Loucy (cell line): ENCODE measurements at regions not wholly inside any gene's neighbourhood (a gene's known extent, or its start where the extent isn't known, plus 50 kb on each side); places are given as distances from the start of the nearest gene placed in this dataset.

Source experiments
- H2AFZ ChIP-seq: fragments of 200-600 bp; sonication (generic); 2 replicates; pipeline ENCODE4 v1.6.0; 2016; ENCODE audit warnings: antibody characterized with exemption, mild to moderate bottlenecking, low read length, moderate library complexity
- H3F3A ChIP-seq: fragments of 200-600 bp; 2 replicates; pipeline ENCODE4 v1.6.0; 2016; ENCODE audit warnings: antibody characterized with exemption, low read depth, mild to moderate bottlenecking
- H3K27me3 ChIP-seq: fragments of 200-600 bp; sonication (generic); 2 replicates; pipeline ENCODE4 v1.6.1; 2014; ENCODE audit warnings: low read length, mild to moderate bottlenecking; ENCODE audit not compliant: insufficient read depth, poor library complexity, severe bottlenecking
- H3K36me3 ChIP-seq: fragments of 200-600 bp; sonication (generic); 2 replicates; pipeline ENCODE4 v1.6.1; 2016; ENCODE audit warnings: low read length; ENCODE audit not compliant: insufficient read depth
- H3K4me1 ChIP-seq: fragments of 200-600 bp; sonication (generic); 2 replicates; pipeline ENCODE4 v1.5.1; 2014; ENCODE audit warnings: low read length, mild to moderate bottlenecking; ENCODE audit not compliant: insufficient read depth, poor library complexity, severe bottlenecking
- H3K4me2 ChIP-seq: fragments of 200-600 bp; sonication (generic); 2 replicates; pipeline ENCODE4 v1.6.0; 2014; ENCODE audit warnings: antibody characterized with exemption, low read length, low read depth, mild to moderate bottlenecking; ENCODE audit not compliant: poor library complexity, severe bottlenecking
- H3K4me3 ChIP-seq: fragments of 200-600 bp; sonication (generic); 2 replicates; pipeline ENCODE4 v1.5.1; 2014; ENCODE audit warnings: low read length, mild to moderate bottlenecking, mixed read lengths; ENCODE audit not compliant: poor library complexity, severe bottlenecking
- H3K79me2 ChIP-seq: fragments of 200-600 bp; sonication (generic); 2 replicates; pipeline ENCODE4 v1.6.1; 2014; ENCODE audit warnings: low read length; ENCODE audit not compliant: insufficient read depth
- H3K9ac ChIP-seq: fragments of 200-600 bp; sonication (generic); 2 replicates; pipeline ENCODE4 v1.6.0; 2014; ENCODE audit warnings: mild to moderate bottlenecking, low read depth, low read length, moderate library complexity; ENCODE audit not compliant: poor library complexity, severe bottlenecking
- H3K9me2 ChIP-seq: fragments of 200-600 bp; sonication (generic); replicated peaks from 2 replicates; pipeline ENCODE4 v1.6.1; 2016; ENCODE audit warnings: low read depth, low read length, mixed read lengths
- H3K9me3 ChIP-seq: fragments of 200-600 bp; sonication (generic); 2 replicates; pipeline ENCODE4 v1.6.1; 2014; ENCODE audit warnings: mild to moderate bottlenecking, antibody characterized with exemption, low read length, low read depth; ENCODE audit not compliant: insufficient read depth
- H4K20me1 ChIP-seq: fragments of 200-600 bp; sonication (generic); 2 replicates; pipeline ENCODE4 v1.6.0; 2014; ENCODE audit warnings: antibody characterized with exemption, low read length, mild to moderate bottlenecking; ENCODE audit not compliant: insufficient read depth, poor library complexity, severe bottlenecking
- EZH2phosphoT487 ChIP-seq: fragments of 200-600 bp; IDR thresholded peaks from 2 replicates; pipeline ENCODE4 v1.6.1; 2018; ENCODE audit warnings: antibody characterized with exemption, mild to moderate bottlenecking, moderate library complexity, borderline replicate concordance
- TF ChIP-seq, protein P1 (sequence below): fragments of 200-600 bp; sonication (generic); conservative IDR thresholded peaks from 2 replicates; pipeline ENCODE4 v1.5.1; 2014; ENCODE audit warnings: mild to moderate bottlenecking, antibody characterized with exemption, low read length

GRCh38 chr14:53517270-53517960, 364.3 kb upstream of the DDHD1 start:
- no peaks in the 10 kb centered on the region for H3K27me3 ChIP-seq
- H3K9me3 ChIP-seq = no peaks in the 10 kb centered on the region
- H3K36me3 ChIP-seq = no peaks in the 10 kb centered on the region
- H3F3A ChIP-seq = no peaks in the 10 kb centered on the region
- H3K4me3 ChIP-seq = no peak overlapping the region
- no peak overlapping the region for H3K4me2 ChIP-seq
- H3K79me2 ChIP-seq = no peaks in the 10 kb centered on the region
- H4K20me1 ChIP-seq = no peaks in the 10 kb centered on the region
- no peaks in the 10 kb centered on the region for H3K9me2 ChIP-seq
- TF ChIP-seq, protein P1, sequence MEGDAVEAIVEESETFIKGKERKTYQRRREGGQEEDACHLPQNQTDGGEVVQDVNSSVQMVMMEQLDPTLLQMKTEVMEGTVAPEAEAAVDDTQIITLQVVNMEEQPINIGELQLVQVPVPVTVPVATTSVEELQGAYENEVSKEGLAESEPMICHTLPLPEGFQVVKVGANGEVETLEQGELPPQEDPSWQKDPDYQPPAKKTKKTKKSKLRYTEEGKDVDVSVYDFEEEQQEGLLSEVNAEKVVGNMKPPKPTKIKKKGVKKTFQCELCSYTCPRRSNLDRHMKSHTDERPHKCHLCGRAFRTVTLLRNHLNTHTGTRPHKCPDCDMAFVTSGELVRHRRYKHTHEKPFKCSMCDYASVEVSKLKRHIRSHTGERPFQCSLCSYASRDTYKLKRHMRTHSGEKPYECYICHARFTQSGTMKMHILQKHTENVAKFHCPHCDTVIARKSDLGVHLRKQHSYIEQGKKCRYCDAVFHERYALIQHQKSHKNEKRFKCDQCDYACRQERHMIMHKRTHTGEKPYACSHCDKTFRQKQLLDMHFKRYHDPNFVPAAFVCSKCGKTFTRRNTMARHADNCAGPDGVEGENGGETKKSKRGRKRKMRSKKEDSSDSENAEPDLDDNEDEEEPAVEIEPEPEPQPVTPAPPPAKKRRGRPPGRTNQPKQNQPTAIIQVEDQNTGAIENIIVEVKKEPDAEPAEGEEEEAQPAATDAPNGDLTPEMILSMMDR = no peak
- no peak for TF ChIP-seq EZH2phosphoT487
- no peak overlapping the region for H3K9ac ChIP-seq
- no peaks in the 10 kb centered on the region for H3K4me1 ChIP-seq
- no peak overlapping the region for H2AFZ ChIP-seq

DNA sequence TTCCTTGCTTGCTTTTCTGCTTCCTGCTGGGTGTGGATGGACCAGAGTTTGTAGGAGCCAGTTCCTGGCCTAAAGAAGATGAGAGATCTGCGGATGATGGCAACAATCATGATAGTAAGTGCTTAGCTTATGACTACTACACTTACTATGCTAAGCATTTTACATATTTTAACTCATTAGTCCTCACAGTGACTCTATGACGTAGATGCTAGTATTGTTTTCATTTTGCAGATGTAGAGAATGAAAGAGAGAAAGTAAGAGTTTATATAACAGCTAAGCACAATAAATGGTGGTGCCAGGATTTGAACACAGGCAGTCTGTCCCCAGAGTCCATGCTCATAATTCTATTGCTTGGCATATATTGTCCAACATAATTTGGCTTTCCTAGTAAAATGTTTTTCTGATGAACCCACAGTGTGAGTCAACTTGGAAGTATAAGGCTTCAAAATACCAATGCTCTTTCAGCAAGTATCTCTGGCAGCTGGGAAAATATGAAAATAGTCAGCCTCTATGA, 363.2 kb upstream of the DDHD1 start:
- Histone ChIP-seq H3K9ac (no peak overlapping the region), H3K36me3 (no peaks in the 10 kb centered on the region), H4K20me1 (no peaks in the 10 kb centered on the region), H3K9me2 (no peaks in the 10 kb centered on the region), H3K4me2 (no peak overlapping the region), H3K27me3 (no peaks in the 10 kb centered on the region), H2AFZ (no peak overlapping the region), H3K79me2 (no peaks in the 10 kb centered on the region), H3K4me3 (no peak overlapping the region), H3K4me1 (no peaks in the 10 kb centered on the region), H3K9me3 (no peaks in the 10 kb centered on the region), H3F3A (no peaks in the 10 kb centered on the region)
- TF ChIP-seq, protein P1 = no peak
- no peak for TF ChIP-seq EZH2phosphoT487

GRCh38 chr14:53515276-53515675, 362.2 kb upstream of the DDHD1 start:
- Histone ChIP-seq H3K4me3 (no peak overlapping the region), H3F3A (no peaks in the 10 kb centered on the region), H2AFZ (no peak overlapping the region), H4K20me1 (no peaks in the 10 kb centered on the region), H3K9ac (no peak overlapping the region), H3K27me3 (no peaks in the 10 kb centered on the region), H3K4me1 (no peaks in the 10 kb centered on the region), H3K4me2 (no peak overlapping the region), H3K9me3 (no peaks in the 10 kb centered on the region), H3K9me2 (no peaks in the 10 kb centered on the region), H3K36me3 (no peaks in the 10 kb centered on the region), H3K79me2 (no peaks in the 10 kb centered on the region)
- TF ChIP-seq, protein P1 = no peak
- no peak for TF ChIP-seq EZH2phosphoT487
